GM12878 (cell line): ENCODE measurements at regions not wholly inside any gene's neighbourhood (a gene's known extent, or its start where the extent isn't known, plus 50 kb on each side); places are given as distances from the start of the nearest gene placed in this dataset.

Source experiments
- ATAC-seq: fragments of 200-7000 bp; cut with Tn5 transposase; 3 replicates; pipeline ENCODE4 v1.9.1; 2020; ENCODE audit warnings: mild to moderate bottlenecking, moderate library complexity
- BruUV-seq: library from RNA; stranded (reverse); fragments of 400-500 nt; replicated peaks from 2 replicates; lab custom pipeline; 2021; lab: Mats Ljungman, UMichigan
- CTCF ChIA-PET: fragments of 300-600 bp; sonication (Branson Sonifier 250); formaldehyde crosslinking; extraction: SDS; loops from one replicate; lab custom pipeline; 2021; ENCODE audit warnings: inconsistent platforms; lab: Yijun Ruan, JAX
- POLR2A ChIA-PET: fragments of 350-600 bp; formaldehyde crosslinking; extraction: SDS; loops from one replicate; lab custom pipeline; 2021; ENCODE audit warnings: inconsistent platforms; lab: Charles Lee
- RAD21 ChIA-PET: fragments of 300-600 bp; sonication (Branson Sonifier 250); formaldehyde crosslinking; loops from one replicate; lab custom pipeline; 2023; ENCODE audit warnings: antibody characterized with exemption; ENCODE audit not compliant: unreplicated experiment; lab: Charles Lee
- SMC1A ChIA-PET: fragments of 300-600 bp; sonication (Branson Sonifier 250); formaldehyde crosslinking; loops from one replicate; lab custom pipeline; 2023; ENCODE audit not compliant: unreplicated experiment, uncharacterized antibody; lab: Charles Lee
- DNase-seq: peaks from one replicate; pipeline ENCODE4 v3.0.0-alpha.2; 2011; ENCODE audit warnings: low read depth, low spot score
- FAIRE-seq: peaks from 3 replicates; lab custom pipeline; 2011; peaks lifted over from hg19 to GRCh38; lab: Jason Lieb, UNC
- H2AFZ ChIP-seq: 2 replicates; pipeline ENCODE4 v1.6.0; 2011; ENCODE audit warnings: low read depth, low read length, control low read depth; ENCODE audit not compliant: control insufficient read depth
- H3K27ac ChIP-seq: 2 replicates; pipeline ENCODE4 v1.5.1; 2011; ENCODE audit warnings: control low read depth; ENCODE audit not compliant: control insufficient read depth, insufficient read depth
- H3K27me3 ChIP-seq, 2 experiments: replicated peaks in 1 of 2; 2 replicates each; pipeline versions ENCODE4 v1.6.0 to v1.6.1; 2011; ENCODE audit warnings: low read length in 1 of 2; ENCODE audit not compliant: control insufficient read depth in 2 of 2, insufficient read depth in 2 of 2
- H3K36me3 ChIP-seq, 2 experiments: 2 replicates each; pipeline ENCODE4 v1.5.1; 2011; ENCODE audit warnings: low read length in 1 of 2; ENCODE audit not compliant: control insufficient read depth in 2 of 2, insufficient read depth in 2 of 2
- H3K4me1 ChIP-seq: 2 replicates; pipeline ENCODE4 v1.6.1; 2011; ENCODE audit warnings: mild to moderate bottlenecking, low read length, moderate library complexity, mixed read lengths; ENCODE audit not compliant: control insufficient read depth, insufficient read depth
- H3K4me2 ChIP-seq: 2 replicates; pipeline ENCODE4 v1.6.0; 2011; ENCODE audit warnings: control low read depth; ENCODE audit not compliant: control insufficient read depth, insufficient read depth
- H3K4me3 ChIP-seq: fragments of 200-600 bp; sonication (generic); 2 replicates; pipeline ENCODE4 v1.5.1; 2016
- H3K79me2 ChIP-seq: 2 replicates; pipeline ENCODE4 v1.6.0; 2011; ENCODE audit warnings: low read length; ENCODE audit not compliant: control insufficient read depth, insufficient read depth
- H3K9ac ChIP-seq: 2 replicates; pipeline ENCODE4 v1.8.0; 2011; ENCODE audit warnings: low read length, control low read depth, mixed read lengths; ENCODE audit not compliant: control insufficient read depth, insufficient read depth
- H3K9me3 ChIP-seq: replicated peaks from 3 replicates; pipeline ENCODE4 v1.5.1; 2011; ENCODE audit warnings: mild to moderate bottlenecking, low read length; ENCODE audit not compliant: control insufficient read depth, insufficient read depth
- H4K20me1 ChIP-seq: 2 replicates; pipeline ENCODE4 v1.6.0; 2011; ENCODE audit not compliant: control insufficient read depth, insufficient read depth
- BRCA1 ChIP-seq: IDR thresholded peaks from 2 replicates; pipeline ENCODE4 v1.6.1; 2011; ENCODE audit warnings: low read depth, low read length, improper control_type of control experiment
- CBX3 ChIP-seq: fragments of 200-600 bp; sonication (generic); IDR thresholded peaks from 2 replicates; pipeline ENCODE4 v1.6.1; 2016; ENCODE audit warnings: low read depth, borderline replicate concordance
- ZBED1 ChIP-seq: IDR thresholded peaks from 2 replicates; pipeline ENCODE4 v1.6.1; 2016; ENCODE audit warnings: borderline replicate concordance
- ZNF384 ChIP-seq: IDR thresholded peaks from 2 replicates; pipeline ENCODE4 v1.6.1; 2012; ENCODE audit warnings: low read depth, mild to moderate bottlenecking, low read length, improper control_type of control experiment, borderline replicate concordance
- ZSCAN29 ChIP-seq: fragments of 450-650 bp; IDR thresholded peaks from 2 replicates; pipeline ENCODE4 v1.6.1; 2017; ENCODE audit warnings: mild to moderate bottlenecking, moderate library complexity
- ZZZ3 ChIP-seq: IDR thresholded peaks from 2 replicates; pipeline ENCODE4 v1.6.1; 2011; ENCODE audit warnings: low read depth; ENCODE audit not compliant: control insufficient read depth, insufficient read length
- WGBS: methylation state at CpG from one replicate; pipeline ENCODE4 v1.1.6; 2016; ENCODE audit warnings: low lambda C conversion rate; ENCODE audit not compliant: insufficient replicate concordance, insufficient coverage; ENCODE audit errors: missing lambda C conversion rate; 5-methylcytosine and 5-hydroxymethylcytosine counted together
- in situ Hi-C: fragments of 300-500 bp; cut with MboI; formaldehyde crosslinking; loops from 9 replicates; pipeline ENCODE4 v1.14.3; 2018; ENCODE audit warnings: mixed read lengths
- intact Hi-C: fragments of 100-400 bp; cut with micrococcal nuclease; formaldehyde crosslinking; loops from one replicate; pipeline ENCODE4 v1.14.2; 2022; ENCODE audit not compliant: unreplicated experiment
- TF ChIP-seq, protein P1 (sequence below), 3 experiments: IDR thresholded peaks in 2 of 3; conservative IDR thresholded peaks in 1 of 3; 2 replicates each; pipeline ENCODE4 v1.5.1; 2011; ENCODE audit warnings: low read depth in 3 of 3, low read length in 3 of 3, mild to moderate bottlenecking in 3 of 3, control low read depth in 2 of 3, moderate library complexity in 2 of 3, inconsistent platforms in 1 of 3, mixed read lengths in 1 of 3; ENCODE audit not compliant: control insufficient read depth in 2 of 3, insufficient read depth in 1 of 3; ENCODE audit errors: extremely low read depth in 1 of 3
- TF ChIP-seq, protein P2 (sequence below): IDR thresholded peaks from 2 replicates; pipeline ENCODE4 v1.6.1; 2011; ENCODE audit warnings: low read depth, low read length, improper control_type of control experiment, borderline replicate concordance
- TF ChIP-seq, protein P3 (sequence below): fragments of 450-650 bp; conservative IDR thresholded peaks from 2 replicates; pipeline ENCODE4 v1.6.1; 2017; ENCODE audit warnings: mild to moderate bottlenecking, moderate library complexity
- TF ChIP-seq, protein P4 (sequence below): fragments of 450-650 bp; IDR thresholded peaks from 2 replicates; pipeline ENCODE4 v1.6.1; 2017; ENCODE audit warnings: mild to moderate bottlenecking
- TF ChIP-seq, protein P5 (sequence below): fragments of 450-650 bp; IDR thresholded peaks from 2 replicates; pipeline ENCODE4 v1.6.1; 2018; ENCODE audit warnings: mild to moderate bottlenecking, low read depth, moderate library complexity; ENCODE audit not compliant: partially characterized antibody

DNA sequence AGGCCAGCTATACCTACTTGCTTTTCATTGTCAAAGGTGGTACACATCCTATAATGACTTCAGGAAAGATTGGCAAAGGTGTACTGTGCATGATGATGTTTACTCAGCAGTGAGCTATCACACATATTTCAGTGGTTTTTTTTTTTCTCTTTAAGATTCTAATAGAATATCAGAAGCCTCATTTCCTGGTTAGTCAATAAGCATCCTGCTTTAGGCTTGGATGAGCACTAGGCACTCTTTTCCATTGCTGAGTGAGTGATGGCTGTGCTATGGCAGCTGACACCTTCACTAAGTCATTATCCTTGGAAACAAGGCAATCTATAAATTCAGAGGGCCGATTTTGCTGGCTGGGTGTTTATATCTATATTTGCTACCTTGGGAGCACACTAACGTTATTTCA is 161.1 kb upstream of the RASSF8 start:
- WGBS = 0% methylated on average over 2 of the region's 2 CpGs
- ATAC-seq = no peak
- no peak for DNase-seq
- no peak overlapping the region for H3K9ac ChIP-seq
- H3K9me3 ChIP-seq = no peaks in the 10 kb centered on the region
- H4K20me1 ChIP-seq = no peaks in the 10 kb centered on the region
- no peak overlapping the region for H2AFZ ChIP-seq
- ChIA-PET POLR2A (no interaction called here), CTCF (no interaction called here), SMC1A (no interaction called here), RAD21 (no interaction called here)
- no peaks in the 10 kb centered on the region for H3K79me2 ChIP-seq
- no peak overlapping the region for H3K4me2 ChIP-seq
- no peaks in the 10 kb centered on the region; a peak in 1 of 4 replicates for H3K27me3 ChIP-seq
- H3K4me3 ChIP-seq = no peak overlapping the region
- no peaks in the 10 kb centered on the region for H3K4me1 ChIP-seq
- H3K36me3 ChIP-seq = no peaks in the 10 kb centered on the region
- no peak overlapping the region for H3K27ac ChIP-seq
- in situ Hi-C loops = no loop called here
- TF ChIP-seq CBX3 (no peak), ZNF384 (no peak), BRCA1 (no peak), ZSCAN29 (no peak), ZZZ3 (no peak), ZBED1 (no peak)
- TF ChIP-seq, protein P1, sequence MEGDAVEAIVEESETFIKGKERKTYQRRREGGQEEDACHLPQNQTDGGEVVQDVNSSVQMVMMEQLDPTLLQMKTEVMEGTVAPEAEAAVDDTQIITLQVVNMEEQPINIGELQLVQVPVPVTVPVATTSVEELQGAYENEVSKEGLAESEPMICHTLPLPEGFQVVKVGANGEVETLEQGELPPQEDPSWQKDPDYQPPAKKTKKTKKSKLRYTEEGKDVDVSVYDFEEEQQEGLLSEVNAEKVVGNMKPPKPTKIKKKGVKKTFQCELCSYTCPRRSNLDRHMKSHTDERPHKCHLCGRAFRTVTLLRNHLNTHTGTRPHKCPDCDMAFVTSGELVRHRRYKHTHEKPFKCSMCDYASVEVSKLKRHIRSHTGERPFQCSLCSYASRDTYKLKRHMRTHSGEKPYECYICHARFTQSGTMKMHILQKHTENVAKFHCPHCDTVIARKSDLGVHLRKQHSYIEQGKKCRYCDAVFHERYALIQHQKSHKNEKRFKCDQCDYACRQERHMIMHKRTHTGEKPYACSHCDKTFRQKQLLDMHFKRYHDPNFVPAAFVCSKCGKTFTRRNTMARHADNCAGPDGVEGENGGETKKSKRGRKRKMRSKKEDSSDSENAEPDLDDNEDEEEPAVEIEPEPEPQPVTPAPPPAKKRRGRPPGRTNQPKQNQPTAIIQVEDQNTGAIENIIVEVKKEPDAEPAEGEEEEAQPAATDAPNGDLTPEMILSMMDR (IDR thresholded peaks at IDR 0.05 in 2 of 3, conservative IDR thresholded peaks at IDR 0.05 in 1 of 3; ENCODE audit: control insufficient read depth in 2 of 3, extremely low read depth in 1 of 3, insufficient read depth in 1 of 3, low read depth in 3 of 3, low read length in 3 of 3) = no peak
- TF ChIP-seq, protein P2, sequence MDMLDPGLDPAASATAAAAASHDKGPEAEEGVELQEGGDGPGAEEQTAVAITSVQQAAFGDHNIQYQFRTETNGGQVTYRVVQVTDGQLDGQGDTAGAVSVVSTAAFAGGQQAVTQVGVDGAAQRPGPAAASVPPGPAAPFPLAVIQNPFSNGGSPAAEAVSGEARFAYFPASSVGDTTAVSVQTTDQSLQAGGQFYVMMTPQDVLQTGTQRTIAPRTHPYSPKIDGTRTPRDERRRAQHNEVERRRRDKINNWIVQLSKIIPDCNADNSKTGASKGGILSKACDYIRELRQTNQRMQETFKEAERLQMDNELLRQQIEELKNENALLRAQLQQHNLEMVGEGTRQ = no peak
- TF ChIP-seq, protein P3, sequence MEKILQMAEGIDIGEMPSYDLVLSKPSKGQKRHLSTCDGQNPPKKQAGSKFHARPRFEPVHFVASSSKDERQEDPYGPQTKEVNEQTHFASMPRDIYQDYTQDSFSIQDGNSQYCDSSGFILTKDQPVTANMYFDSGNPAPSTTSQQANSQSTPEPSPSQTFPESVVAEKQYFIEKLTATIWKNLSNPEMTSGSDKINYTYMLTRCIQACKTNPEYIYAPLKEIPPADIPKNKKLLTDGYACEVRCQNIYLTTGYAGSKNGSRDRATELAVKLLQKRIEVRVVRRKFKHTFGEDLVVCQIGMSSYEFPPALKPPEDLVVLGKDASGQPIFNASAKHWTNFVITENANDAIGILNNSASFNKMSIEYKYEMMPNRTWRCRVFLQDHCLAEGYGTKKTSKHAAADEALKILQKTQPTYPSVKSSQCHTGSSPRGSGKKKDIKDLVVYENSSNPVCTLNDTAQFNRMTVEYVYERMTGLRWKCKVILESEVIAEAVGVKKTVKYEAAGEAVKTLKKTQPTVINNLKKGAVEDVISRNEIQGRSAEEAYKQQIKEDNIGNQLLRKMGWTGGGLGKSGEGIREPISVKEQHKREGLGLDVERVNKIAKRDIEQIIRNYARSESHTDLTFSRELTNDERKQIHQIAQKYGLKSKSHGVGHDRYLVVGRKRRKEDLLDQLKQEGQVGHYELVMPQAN = no peak
- TF ChIP-seq, protein P4, sequence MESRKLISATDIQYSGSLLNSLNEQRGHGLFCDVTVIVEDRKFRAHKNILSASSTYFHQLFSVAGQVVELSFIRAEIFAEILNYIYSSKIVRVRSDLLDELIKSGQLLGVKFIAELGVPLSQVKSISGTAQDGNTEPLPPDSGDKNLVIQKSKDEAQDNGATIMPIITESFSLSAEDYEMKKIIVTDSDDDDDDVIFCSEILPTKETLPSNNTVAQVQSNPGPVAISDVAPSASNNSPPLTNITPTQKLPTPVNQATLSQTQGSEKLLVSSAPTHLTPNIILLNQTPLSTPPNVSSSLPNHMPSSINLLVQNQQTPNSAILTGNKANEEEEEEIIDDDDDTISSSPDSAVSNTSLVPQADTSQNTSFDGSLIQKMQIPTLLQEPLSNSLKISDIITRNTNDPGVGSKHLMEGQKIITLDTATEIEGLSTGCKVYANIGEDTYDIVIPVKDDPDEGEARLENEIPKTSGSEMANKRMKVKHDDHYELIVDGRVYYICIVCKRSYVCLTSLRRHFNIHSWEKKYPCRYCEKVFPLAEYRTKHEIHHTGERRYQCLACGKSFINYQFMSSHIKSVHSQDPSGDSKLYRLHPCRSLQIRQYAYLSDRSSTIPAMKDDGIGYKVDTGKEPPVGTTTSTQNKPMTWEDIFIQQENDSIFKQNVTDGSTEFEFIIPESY = no peak
- TF ChIP-seq, protein P5, sequence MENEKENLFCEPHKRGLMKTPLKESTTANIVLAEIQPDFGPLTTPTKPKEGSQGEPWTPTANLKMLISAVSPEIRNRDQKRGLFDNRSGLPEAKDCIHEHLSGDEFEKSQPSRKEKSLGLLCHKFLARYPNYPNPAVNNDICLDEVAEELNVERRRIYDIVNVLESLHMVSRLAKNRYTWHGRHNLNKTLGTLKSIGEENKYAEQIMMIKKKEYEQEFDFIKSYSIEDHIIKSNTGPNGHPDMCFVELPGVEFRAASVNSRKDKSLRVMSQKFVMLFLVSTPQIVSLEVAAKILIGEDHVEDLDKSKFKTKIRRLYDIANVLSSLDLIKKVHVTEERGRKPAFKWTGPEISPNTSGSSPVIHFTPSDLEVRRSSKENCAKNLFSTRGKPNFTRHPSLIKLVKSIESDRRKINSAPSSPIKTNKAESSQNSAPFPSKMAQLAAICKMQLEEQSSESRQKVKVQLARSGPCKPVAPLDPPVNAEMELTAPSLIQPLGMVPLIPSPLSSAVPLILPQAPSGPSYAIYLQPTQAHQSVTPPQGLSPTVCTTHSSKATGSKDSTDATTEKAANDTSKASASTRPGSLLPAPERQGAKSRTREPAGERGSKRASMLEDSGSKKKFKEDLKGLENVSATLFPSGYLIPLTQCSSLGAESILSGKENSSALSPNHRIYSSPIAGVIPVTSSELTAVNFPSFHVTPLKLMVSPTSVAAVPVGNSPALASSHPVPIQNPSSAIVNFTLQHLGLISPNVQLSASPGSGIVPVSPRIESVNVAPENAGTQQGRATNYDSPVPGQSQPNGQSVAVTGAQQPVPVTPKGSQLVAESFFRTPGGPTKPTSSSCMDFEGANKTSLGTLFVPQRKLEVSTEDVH = no peak
- BruUV-seq = no TSS peak
- FAIRE-seq = no peak
- intact Hi-C loops = no loop called here
